PC-3 (cell line): ENCODE measurements at regions not wholly inside any gene's neighbourhood (a gene's known extent, or its start where the extent isn't known, plus 50 kb on each side); places are given as distances from the start of the nearest gene placed in this dataset.

ENCODE experiments used
- ATAC-seq: fragments of 200-7000 bp; cut with Tn5 transposase; 2 replicates; pipeline ENCODE4 v1.9.1; 2020; ENCODE audit warnings: mild to moderate bottlenecking, moderate library complexity
- BruUV-seq: library from RNA; stranded (reverse); fragments of 400-500 nt; replicated peaks from 2 replicates; lab custom pipeline; 2021; lab: Mats Ljungman, UMichigan
- CTCF ChIA-PET: fragments of 300-600 bp; sonication (Branson Sonifier 250); formaldehyde crosslinking; loops from one replicate; lab custom pipeline; 2022; ENCODE audit warnings: antibody characterized with exemption; lab: Charles Lee
- POLR2A ChIA-PET: fragments of 300-600 bp; sonication (Branson Sonifier 250); formaldehyde crosslinking; loops from one replicate; lab custom pipeline; 2022; ENCODE audit warnings: antibody characterized with exemption; ENCODE audit not compliant: unreplicated experiment; lab: Charles Lee
- DNase-seq: peaks from one replicate; pipeline ENCODE4 v3.0.0-alpha.2; 2015
- H2AFZ ChIP-seq: fragments of 300-600 bp; sonication (generic); 2 replicates; pipeline ENCODE4 v1.6.0; 2016; ENCODE audit warnings: antibody characterized with exemption, low read length
- H3F3A ChIP-seq: fragments of 300-600 bp; sonication (generic); one replicate; pipeline ENCODE4 v1.6.0; 2017; ENCODE audit warnings: antibody characterized with exemption, low read length, control low read depth, mild to moderate bottlenecking; ENCODE audit not compliant: unreplicated experiment
- H3K27ac ChIP-seq: fragments of 300-600 bp; sonication (generic); 2 replicates; pipeline ENCODE4 v1.5.1; 2016; ENCODE audit warnings: mild to moderate bottlenecking, low read length
- H3K27me3 ChIP-seq: fragments of 300-600 bp; sonication (generic); 2 replicates; pipeline ENCODE4 v1.6.1; 2016; ENCODE audit warnings: low read length, mixed read lengths
- H3K36me3 ChIP-seq: fragments of 300-600 bp; sonication (generic); 2 replicates; pipeline ENCODE4 v1.6.1; 2016; ENCODE audit warnings: low read depth, mixed run types, low read length, mixed read lengths
- H3K4me1 ChIP-seq: fragments of 300-600 bp; sonication (generic); 2 replicates; pipeline ENCODE4 v1.5.1; 2016; ENCODE audit warnings: low read length; ENCODE audit not compliant: insufficient read depth
- H3K4me2 ChIP-seq: fragments of 300-600 bp; sonication (generic); 2 replicates; pipeline ENCODE4 v1.6.0; 2016; ENCODE audit warnings: low read length
- H3K4me3 ChIP-seq: fragments of 300-600 bp; sonication (generic); 2 replicates; pipeline ENCODE4 v1.5.1; 2016; ENCODE audit warnings: mild to moderate bottlenecking, low read length, mixed read lengths
- H3K79me2 ChIP-seq: fragments of 300-600 bp; sonication (generic); 2 replicates; pipeline ENCODE4 v1.6.1; 2017; ENCODE audit warnings: low read length, mixed read lengths
- H3K9ac ChIP-seq: fragments of 300-600 bp; sonication (generic); 2 replicates; pipeline ENCODE4 v1.6.0; 2016; ENCODE audit warnings: mild to moderate bottlenecking, low read length
- H3K9me2 ChIP-seq: fragments of 300-600 bp; sonication (generic); replicated peaks from 2 replicates; pipeline ENCODE4 v1.6.1; 2016; ENCODE audit warnings: mixed run types, low read length, mixed read lengths
- H3K9me3 ChIP-seq: fragments of 300-600 bp; sonication (generic); 2 replicates; pipeline ENCODE4 v1.6.1; 2016; ENCODE audit warnings: low read length, mixed read lengths
- H4K20me1 ChIP-seq: fragments of 300-600 bp; sonication (generic); 2 replicates; pipeline ENCODE4 v1.6.1; 2016; ENCODE audit warnings: low read length, mixed read lengths
- EZH2 ChIP-seq: fragments of 300-600 bp; sonication (generic); IDR thresholded peaks from one replicate; pipeline ENCODE4 v1.6.1; 2017; ENCODE audit warnings: antibody characterized with exemption, mild to moderate bottlenecking, low read length; ENCODE audit not compliant: unreplicated experiment
- EZH2phosphoT487 ChIP-seq: fragments of 300-600 bp; sonication (generic); IDR thresholded peaks from 2 replicates; pipeline ENCODE4 v1.6.1; 2018; ENCODE audit warnings: mild to moderate bottlenecking, antibody characterized with exemption, low read length, borderline replicate concordance
- intact Hi-C: fragments of 100-400 bp; cut with micrococcal nuclease; formaldehyde crosslinking; loops from 2 replicates; pipeline ENCODE4 v1.9.0; 2023
- TF ChIP-seq, protein P1 (sequence below): fragments of 300-600 bp; sonication (generic); conservative IDR thresholded peaks from 2 replicates; pipeline ENCODE4 v1.5.1; 2017; ENCODE audit warnings: antibody characterized with exemption, low read depth, mild to moderate bottlenecking, low read length

DNA sequence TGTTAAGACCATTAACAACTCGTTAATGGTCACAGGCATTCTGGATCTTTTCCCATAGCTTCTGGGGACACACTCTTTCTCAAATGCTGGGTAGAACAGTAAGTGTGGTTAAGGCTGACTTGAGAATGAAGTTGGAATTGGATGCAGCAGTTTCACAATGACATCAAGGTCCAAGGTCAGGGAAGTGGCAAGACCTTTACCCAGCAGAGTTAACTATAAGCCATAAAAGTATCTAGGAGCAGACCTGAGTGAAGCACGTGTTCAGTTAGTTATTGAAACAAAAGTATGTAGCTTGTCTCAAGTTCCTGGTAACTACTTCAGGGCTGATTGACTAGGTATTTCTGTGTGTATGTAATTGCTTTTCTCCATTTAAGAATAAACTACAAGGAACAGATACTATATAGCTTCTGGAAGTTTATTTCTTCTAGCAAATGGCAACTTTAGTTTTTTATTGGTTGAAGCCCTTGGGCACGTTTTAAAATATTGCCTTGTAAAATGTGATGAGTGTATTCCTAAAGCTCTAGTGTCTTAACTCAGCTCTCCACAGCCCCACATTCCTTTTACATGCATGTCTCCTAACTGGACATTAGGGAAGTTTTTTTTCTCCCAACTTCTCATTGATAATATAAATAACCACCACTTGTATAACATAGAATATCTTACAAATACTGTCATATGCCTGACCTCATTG lies 479.0 kb upstream of the CITED2 start:
- Histone ChIP-seq H3F3A (no peaks in the 10 kb centered on the region), H2AFZ (no peak overlapping the region), H4K20me1 (no peaks in the 10 kb centered on the region), H3K4me1 (peaks cover 4% of the 10 kb centered on the region), H3K4me3 (no peak overlapping the region), H3K9ac (no peak overlapping the region), H3K4me2 (no peak overlapping the region), H3K27me3 (no peaks in the 10 kb centered on the region), H3K9me2 (no peaks in the 10 kb centered on the region), H3K27ac (no peak overlapping the region), H3K79me2 (no peaks in the 10 kb centered on the region), H3K9me3 (no peaks in the 10 kb centered on the region), H3K36me3 (no peaks in the 10 kb centered on the region)
- ChIA-PET CTCF (no interaction called here), POLR2A (interaction anchor here (0.6 kb wide), 1 partner anchor 1264 kb away, joined by 8 read pairs; no protein-coding TSS in a partner anchor)
- peak; percentile 58 for ATAC-seq
- intact Hi-C loops: no loop called here
- peak; percentile 22 for DNase-seq
- BruUV-seq: no TSS peak
- TF ChIP-seq EZH2phosphoT487: no peak
- TF ChIP-seq, protein P1, sequence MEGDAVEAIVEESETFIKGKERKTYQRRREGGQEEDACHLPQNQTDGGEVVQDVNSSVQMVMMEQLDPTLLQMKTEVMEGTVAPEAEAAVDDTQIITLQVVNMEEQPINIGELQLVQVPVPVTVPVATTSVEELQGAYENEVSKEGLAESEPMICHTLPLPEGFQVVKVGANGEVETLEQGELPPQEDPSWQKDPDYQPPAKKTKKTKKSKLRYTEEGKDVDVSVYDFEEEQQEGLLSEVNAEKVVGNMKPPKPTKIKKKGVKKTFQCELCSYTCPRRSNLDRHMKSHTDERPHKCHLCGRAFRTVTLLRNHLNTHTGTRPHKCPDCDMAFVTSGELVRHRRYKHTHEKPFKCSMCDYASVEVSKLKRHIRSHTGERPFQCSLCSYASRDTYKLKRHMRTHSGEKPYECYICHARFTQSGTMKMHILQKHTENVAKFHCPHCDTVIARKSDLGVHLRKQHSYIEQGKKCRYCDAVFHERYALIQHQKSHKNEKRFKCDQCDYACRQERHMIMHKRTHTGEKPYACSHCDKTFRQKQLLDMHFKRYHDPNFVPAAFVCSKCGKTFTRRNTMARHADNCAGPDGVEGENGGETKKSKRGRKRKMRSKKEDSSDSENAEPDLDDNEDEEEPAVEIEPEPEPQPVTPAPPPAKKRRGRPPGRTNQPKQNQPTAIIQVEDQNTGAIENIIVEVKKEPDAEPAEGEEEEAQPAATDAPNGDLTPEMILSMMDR: no peak
- TF ChIP-seq EZH2: no peak

DNA sequence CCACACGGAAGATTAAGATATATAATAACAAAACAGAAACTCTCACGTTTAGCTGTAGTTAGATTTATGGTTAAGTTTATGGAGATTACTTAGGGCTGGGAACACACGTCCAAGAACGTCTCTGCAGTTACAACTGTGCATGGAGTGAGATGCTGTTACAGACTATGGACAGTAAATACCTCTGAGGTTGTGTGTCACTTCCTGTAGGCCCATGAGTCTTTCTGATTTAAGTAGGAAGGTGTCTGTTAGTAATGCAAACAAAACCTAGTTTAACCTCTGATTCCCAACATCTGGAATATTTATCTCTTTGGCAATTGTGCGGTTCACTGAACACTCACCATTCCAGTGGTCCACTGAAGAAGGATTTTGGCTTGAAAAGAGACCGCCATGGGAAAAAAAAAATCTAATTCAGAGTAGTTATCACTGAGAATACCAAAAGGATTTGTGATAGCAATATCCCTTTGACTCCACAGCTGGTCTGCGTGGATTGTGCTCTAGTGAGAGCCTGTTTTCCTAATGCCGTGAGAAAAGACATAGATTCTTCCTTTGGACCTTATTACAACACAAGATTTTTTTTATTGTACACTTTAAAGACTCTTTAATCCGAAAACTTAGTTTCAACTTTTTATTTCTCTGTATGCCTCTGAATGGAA lies 478.2 kb upstream of the CITED2 start:
- Histone ChIP-seq H4K20me1 (no peaks in the 10 kb centered on the region), H3K27ac (no peak overlapping the region), H2AFZ (no peak overlapping the region), H3K9me2 (no peaks in the 10 kb centered on the region), H3K9ac (no peak overlapping the region), H3K4me2 (no peak overlapping the region), H3K79me2 (no peaks in the 10 kb centered on the region), H3K4me1 (no peaks in the 10 kb centered on the region), H3K4me3 (no peak overlapping the region), H3K27me3 (no peaks in the 10 kb centered on the region), H3F3A (no peaks in the 10 kb centered on the region), H3K36me3 (no peaks in the 10 kb centered on the region), H3K9me3 (no peaks in the 10 kb centered on the region)
- peak; percentile 78 for ATAC-seq
- peak; percentile 32 for DNase-seq
- TF ChIP-seq EZH2phosphoT487 (no peak), EZH2 (no peak)
- TF ChIP-seq, protein P1: no peak
- ChIA-PET POLR2A (interaction anchor here (0.6 kb wide), 1 partner anchor 1265 kb away, joined by 8 read pairs; no protein-coding TSS in a partner anchor), CTCF (no interaction called here)
- BruUV-seq: no TSS peak
- intact Hi-C loops: no loop called here

DNA sequence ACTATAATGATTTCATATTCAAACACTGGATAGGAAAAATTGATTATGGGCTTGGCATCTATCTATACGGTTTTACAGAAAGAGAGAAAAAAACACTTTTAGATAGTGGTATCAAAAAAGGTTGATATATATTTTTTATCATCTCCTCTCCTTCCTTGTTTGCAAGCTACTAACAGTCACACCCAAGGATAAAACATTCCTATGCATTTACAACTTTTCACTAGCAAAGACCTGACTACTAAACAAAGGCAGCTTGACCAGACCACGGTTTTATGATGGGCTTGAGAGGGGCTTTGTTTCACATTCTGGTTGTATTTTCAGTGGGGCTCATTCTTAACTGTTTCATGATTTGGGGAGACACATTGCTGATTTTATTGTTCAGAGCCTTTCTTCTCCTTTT lies 477.6 kb upstream of the CITED2 start:
- Histone ChIP-seq H3K9me3 (no peaks in the 10 kb centered on the region), H3K9me2 (no peaks in the 10 kb centered on the region), H3K36me3 (no peaks in the 10 kb centered on the region), H3K4me1 (no peaks in the 10 kb centered on the region), H2AFZ (no peak overlapping the region), H3K9ac (no peak overlapping the region), H3K79me2 (no peaks in the 10 kb centered on the region), H3F3A (no peaks in the 10 kb centered on the region), H3K4me2 (no peak overlapping the region), H4K20me1 (no peaks in the 10 kb centered on the region), H3K4me3 (no peak overlapping the region), H3K27me3 (no peaks in the 10 kb centered on the region), H3K27ac (no peak overlapping the region)
- intact Hi-C loops: no loop called here
- ATAC-seq: no peak
- ChIA-PET CTCF (no interaction called here), POLR2A (no interaction called here)
- BruUV-seq: no TSS peak
- TF ChIP-seq EZH2: no peak
- TF ChIP-seq, protein P1: no peak
- TF ChIP-seq EZH2phosphoT487: no peak
- DNase-seq: no peak
